ENCODE measurements at regions not wholly inside any gene's neighbourhood (a gene's known extent, or its start where the extent isn't known, plus 50 kb on each side); places are given as distances from the start of the nearest gene placed in this dataset.

DNA sequence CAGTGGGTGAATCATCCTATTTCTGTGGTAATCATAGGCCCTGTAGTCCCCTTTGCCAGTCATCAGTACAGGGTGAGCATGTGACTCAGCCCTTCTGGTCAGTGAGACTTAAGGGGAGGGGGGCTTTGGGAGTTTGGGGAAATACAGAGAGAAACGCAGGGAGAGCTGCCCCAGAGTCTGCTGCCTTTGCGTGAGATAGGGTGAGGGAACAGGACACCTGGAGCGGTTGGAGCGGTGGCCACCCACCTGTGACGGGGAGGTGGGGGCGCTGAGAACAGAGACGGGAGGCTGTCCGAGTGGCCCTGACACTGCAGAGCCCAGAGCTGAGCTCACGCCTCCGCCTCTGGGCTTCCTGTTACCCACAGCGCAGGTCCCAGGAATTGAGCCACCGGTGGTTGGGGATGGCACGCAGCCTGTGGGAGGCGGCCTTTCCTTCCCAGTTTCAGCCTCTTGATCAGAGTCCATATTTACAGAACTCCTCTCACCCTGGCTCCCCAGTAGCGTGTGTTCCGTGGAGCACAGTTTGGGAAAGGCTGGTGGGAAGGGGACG, 92.0 kb upstream of the ERCC6L2 start (continued):
- TF ChIP-seq ZNF350 (CRISPR knock-in tag; IDR thresholded peaks at IDR 0.05; ENCODE audit: borderline replicate concordance, low read depth) (no peak; the same call in 1 of the 2 replicates), KLF16 (CRISPR knock-in tag; IDR thresholded peaks at IDR 0.05) (no peak), ZNF687 (CRISPR knock-in tag; IDR thresholded peaks at IDR 0.05) (peak; percentile 60), FOXK2 (IDR thresholded peaks at IDR 0.05) (no peak), HIVEP1 (CRISPR knock-in tag; IDR thresholded peaks at IDR 0.05) (no peak), ZFAT (CRISPR knock-in tag; conservative IDR thresholded peaks at IDR 0.05) (no peak), CEBPG (CRISPR knock-in tag; IDR thresholded peaks at IDR 0.05) (peak; percentile 14; the same call in 1 of the 2 replicates), HNRNPLL (IDR thresholded peaks at IDR 0.05; ENCODE audit: low read depth, low read length, poor library complexity, severe bottlenecking) (peak; percentile 40), ATRX (CRISPR knock-in tag; IDR thresholded peaks at IDR 0.05; ENCODE audit: borderline replicate concordance) (no peak), ZNF574 (CRISPR knock-in tag; IDR thresholded peaks at IDR 0.05) (no peak), RFX1 (IDR thresholded peaks at IDR 0.05) (no peak), ZNF841 (CRISPR knock-in tag; IDR thresholded peaks at IDR 0.05; ENCODE audit: borderline replicate concordance) (no peak)
- TF ChIP-seq, protein P1, sequence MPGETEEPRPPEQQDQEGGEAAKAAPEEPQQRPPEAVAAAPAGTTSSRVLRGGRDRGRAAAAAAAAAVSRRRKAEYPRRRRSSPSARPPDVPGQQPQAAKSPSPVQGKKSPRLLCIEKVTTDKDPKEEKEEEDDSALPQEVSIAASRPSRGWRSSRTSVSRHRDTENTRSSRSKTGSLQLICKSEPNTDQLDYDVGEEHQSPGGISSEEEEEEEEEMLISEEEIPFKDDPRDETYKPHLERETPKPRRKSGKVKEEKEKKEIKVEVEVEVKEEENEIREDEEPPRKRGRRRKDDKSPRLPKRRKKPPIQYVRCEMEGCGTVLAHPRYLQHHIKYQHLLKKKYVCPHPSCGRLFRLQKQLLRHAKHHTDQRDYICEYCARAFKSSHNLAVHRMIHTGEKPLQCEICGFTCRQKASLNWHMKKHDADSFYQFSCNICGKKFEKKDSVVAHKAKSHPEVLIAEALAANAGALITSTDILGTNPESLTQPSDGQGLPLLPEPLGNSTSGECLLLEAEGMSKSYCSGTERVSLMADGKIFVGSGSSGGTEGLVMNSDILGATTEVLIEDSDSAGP (CRISPR knock-in tag; IDR thresholded peaks at IDR 0.05; ENCODE audit: borderline replicate concordance): peak; percentile 36; the same call in 1 of the 2 replicates
- TF ChIP-seq, protein P2, sequence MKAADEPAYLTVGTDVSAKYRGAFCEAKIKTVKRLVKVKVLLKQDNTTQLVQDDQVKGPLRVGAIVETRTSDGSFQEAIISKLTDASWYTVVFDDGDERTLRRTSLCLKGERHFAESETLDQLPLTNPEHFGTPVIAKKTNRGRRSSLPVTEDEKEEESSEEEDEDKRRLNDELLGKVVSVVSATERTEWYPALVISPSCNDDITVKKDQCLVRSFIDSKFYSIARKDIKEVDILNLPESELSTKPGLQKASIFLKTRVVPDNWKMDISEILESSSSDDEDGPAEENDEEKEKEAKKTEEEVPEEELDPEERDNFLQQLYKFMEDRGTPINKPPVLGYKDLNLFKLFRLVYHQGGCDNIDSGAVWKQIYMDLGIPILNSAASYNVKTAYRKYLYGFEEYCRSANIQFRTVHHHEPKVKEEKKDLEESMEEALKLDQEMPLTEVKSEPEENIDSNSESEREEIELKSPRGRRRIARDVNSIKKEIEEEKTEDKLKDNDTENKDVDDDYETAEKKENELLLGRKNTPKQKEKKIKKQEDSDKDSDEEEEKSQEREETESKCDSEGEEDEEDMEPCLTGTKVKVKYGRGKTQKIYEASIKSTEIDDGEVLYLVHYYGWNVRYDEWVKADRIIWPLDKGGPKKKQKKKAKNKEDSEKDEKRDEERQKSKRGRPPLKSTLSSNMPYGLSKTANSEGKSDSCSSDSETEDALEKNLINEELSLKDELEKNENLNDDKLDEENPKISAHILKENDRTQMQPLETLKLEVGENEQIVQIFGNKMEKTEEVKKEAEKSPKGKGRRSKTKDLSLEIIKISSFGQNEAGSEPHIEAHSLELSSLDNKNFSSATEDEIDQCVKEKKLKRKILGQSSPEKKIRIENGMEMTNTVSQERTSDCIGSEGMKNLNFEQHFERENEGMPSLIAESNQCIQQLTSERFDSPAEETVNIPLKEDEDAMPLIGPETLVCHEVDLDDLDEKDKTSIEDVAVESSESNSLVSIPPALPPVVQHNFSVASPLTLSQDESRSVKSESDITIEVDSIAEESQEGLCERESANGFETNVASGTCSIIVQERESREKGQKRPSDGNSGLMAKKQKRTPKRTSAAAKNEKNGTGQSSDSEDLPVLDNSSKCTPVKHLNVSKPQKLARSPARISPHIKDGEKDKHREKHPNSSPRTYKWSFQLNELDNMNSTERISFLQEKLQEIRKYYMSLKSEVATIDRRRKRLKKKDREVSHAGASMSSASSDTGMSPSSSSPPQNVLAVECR (CRISPR knock-in tag; IDR thresholded peaks at IDR 0.05; ENCODE audit: borderline replicate concordance): peak; percentile 48; the same call in 1 of the 2 replicates
- TF ChIP-seq, protein P3, sequence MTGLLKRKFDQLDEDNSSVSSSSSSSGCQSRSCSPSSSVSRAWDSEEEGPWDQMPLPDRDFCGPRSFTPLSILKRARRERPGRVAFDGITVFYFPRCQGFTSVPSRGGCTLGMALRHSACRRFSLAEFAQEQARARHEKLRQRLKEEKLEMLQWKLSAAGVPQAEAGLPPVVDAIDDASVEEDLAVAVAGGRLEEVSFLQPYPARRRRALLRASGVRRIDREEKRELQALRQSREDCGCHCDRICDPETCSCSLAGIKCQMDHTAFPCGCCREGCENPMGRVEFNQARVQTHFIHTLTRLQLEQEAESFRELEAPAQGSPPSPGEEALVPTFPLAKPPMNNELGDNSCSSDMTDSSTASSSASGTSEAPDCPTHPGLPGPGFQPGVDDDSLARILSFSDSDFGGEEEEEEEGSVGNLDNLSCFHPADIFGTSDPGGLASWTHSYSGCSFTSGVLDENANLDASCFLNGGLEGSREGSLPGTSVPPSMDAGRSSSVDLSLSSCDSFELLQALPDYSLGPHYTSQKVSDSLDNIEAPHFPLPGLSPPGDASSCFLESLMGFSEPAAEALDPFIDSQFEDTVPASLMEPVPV (CRISPR knock-in tag; IDR thresholded peaks at IDR 0.05): no peak

Measured in HepG2 (cell line).